ENCODE measurements at regions not wholly inside any gene's neighbourhood (a gene's known extent, or its start where the extent isn't known, plus 50 kb on each side); places are given as distances from the start of the nearest gene placed in this dataset.

GRCh38 chr1:60924964-60925798, 157.2 kb upstream of the NFIA start:
- intact Hi-C loops (cut with DNase I), result no loop called here

GRCh38 chr1:60924165-60924564, 158.2 kb upstream of the NFIA start:
- H3K9me3 ChIP-seq, result no peaks in the 10 kb centered on the region
- TF ChIP-seq CTCF (IDR thresholded peaks at IDR 0.05), result no peak
- no peaks in the 10 kb centered on the region for H3K36me3 ChIP-seq
- no peak overlapping the region for H3K27ac ChIP-seq
- no peaks in the 10 kb centered on the region for H3K27me3 ChIP-seq
- H3K4me3 ChIP-seq, result no peak overlapping the region
- peaks cover 2 to 18% of the 10 kb centered on the region in 2 donors for H3K4me1 ChIP-seq
- DNase-seq (ENCODE audit: low spot score in 2 of 2), result no peak
- intact Hi-C loops (cut with DNase I), result no loop called here

More at GRCh38 chr1:60924964-60925798, 157.2 kb upstream of the NFIA start:
- TF ChIP-seq CTCF (IDR thresholded peaks at IDR 0.05), result no peak
- no peak overlapping the region for H3K4me3 ChIP-seq
- no peaks in the 10 kb centered on the region for H3K36me3 ChIP-seq
- no peak overlapping the region for H3K27ac ChIP-seq
- DNase-seq (ENCODE audit: low spot score in 2 of 2), result no peak
- peaks cover 2 to 18% of the 10 kb centered on the region in 2 donors for H3K4me1 ChIP-seq
- no peaks in the 10 kb centered on the region for H3K9me3 ChIP-seq
- no peaks in the 10 kb centered on the region for H3K27me3 ChIP-seq

- Histone ChIP-seq H3K36me3 (no peaks in the 10 kb centered on the region), H3K27me3 (no peaks in the 10 kb centered on the region), H3K9me3 (no peaks in the 10 kb centered on the region), H3K4me1 (peaks cover 2 to 18% of the 10 kb centered on the region in 2 donors), H3K27ac (no peak overlapping the region), H3K4me3 (no peak overlapping the region)
- no peak for DNase-seq (ENCODE audit: low spot score in 2 of 2)
- TF ChIP-seq CTCF (IDR thresholded peaks at IDR 0.05), result no peak
- intact Hi-C loops (cut with DNase I), result no loop called here
These were observed 158.8 kb upstream of the NFIA start for GRCh38 chr1:60923389-60924087.

GRCh38 chr1:60922304-60922703, 160.1 kb upstream of the NFIA start:
- Histone ChIP-seq H3K36me3 (no peaks in the 10 kb centered on the region), H3K27me3 (no peaks in the 10 kb centered on the region), H3K4me3 (no peak overlapping the region), H3K9me3 (no peaks in the 10 kb centered on the region), H3K27ac (peak overlapping the region; percentile 36 to 58), H3K4me1 (peaks cover 2 to 18% of the 10 kb centered on the region in 2 donors)
- DNase-seq (ENCODE audit: low spot score in 2 of 2), result peak in 1 of 2 donors; percentile 75
- intact Hi-C loops (cut with DNase I), result no loop called here
- TF ChIP-seq CTCF (IDR thresholded peaks at IDR 0.05), result no peak

- H3K27ac ChIP-seq, result peak overlapping the region; percentile 36 to 58
- H3K9me3 ChIP-seq, result no peaks in the 10 kb centered on the region
- H3K4me3 ChIP-seq, result no peak overlapping the region
- H3K27me3 ChIP-seq, result no peaks in the 10 kb centered on the region
- intact Hi-C loops (cut with DNase I), result no loop called here
- no peak for TF ChIP-seq CTCF (IDR thresholded peaks at IDR 0.05)
- DNase-seq (ENCODE audit: low spot score in 2 of 2), result no peak
- H3K36me3 ChIP-seq, result no peaks in the 10 kb centered on the region
- peaks cover 2 to 18% of the 10 kb centered on the region in 2 donors for H3K4me1 ChIP-seq
These were observed 161.2 kb upstream of the NFIA start for GRCh38 chr1:60921175-60921574.
